GM12874 (cell line): ENCODE measurements at regions not wholly inside any gene's neighbourhood (a gene's known extent, or its start where the extent isn't known, plus 50 kb on each side); places are given as distances from the start of the nearest gene placed in this dataset.

Experiments
- TF ChIP-seq, protein P1 (sequence below): IDR thresholded peaks from 2 replicates; pipeline ENCODE4 v1.5.1; 2011; ENCODE audit warnings: low read depth, mild to moderate bottlenecking, control low read depth, low read length, moderate library complexity; ENCODE audit not compliant: insufficient read depth

DNA sequence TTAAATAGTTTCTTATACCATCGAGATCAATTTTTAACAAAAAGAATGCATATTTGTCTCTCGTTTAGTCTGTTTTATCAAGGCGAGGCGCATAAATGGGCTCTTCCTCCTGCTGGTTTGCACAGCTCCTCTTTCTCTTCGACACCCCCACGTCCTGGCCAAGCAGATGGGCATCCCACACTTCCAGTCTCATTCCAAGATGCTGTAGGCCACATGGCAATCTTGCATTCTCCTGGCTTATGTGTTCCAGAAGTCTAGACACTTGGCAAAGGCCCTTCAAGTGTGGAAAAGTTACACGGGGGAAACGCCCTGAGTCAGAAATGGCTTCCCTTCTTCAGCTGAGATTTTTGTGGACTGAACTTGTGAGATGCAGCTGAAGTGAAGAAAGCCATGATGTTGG lies 447.1 kb downstream of the QKI start:
- TF ChIP-seq, protein P1, sequence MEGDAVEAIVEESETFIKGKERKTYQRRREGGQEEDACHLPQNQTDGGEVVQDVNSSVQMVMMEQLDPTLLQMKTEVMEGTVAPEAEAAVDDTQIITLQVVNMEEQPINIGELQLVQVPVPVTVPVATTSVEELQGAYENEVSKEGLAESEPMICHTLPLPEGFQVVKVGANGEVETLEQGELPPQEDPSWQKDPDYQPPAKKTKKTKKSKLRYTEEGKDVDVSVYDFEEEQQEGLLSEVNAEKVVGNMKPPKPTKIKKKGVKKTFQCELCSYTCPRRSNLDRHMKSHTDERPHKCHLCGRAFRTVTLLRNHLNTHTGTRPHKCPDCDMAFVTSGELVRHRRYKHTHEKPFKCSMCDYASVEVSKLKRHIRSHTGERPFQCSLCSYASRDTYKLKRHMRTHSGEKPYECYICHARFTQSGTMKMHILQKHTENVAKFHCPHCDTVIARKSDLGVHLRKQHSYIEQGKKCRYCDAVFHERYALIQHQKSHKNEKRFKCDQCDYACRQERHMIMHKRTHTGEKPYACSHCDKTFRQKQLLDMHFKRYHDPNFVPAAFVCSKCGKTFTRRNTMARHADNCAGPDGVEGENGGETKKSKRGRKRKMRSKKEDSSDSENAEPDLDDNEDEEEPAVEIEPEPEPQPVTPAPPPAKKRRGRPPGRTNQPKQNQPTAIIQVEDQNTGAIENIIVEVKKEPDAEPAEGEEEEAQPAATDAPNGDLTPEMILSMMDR = no peak

DNA sequence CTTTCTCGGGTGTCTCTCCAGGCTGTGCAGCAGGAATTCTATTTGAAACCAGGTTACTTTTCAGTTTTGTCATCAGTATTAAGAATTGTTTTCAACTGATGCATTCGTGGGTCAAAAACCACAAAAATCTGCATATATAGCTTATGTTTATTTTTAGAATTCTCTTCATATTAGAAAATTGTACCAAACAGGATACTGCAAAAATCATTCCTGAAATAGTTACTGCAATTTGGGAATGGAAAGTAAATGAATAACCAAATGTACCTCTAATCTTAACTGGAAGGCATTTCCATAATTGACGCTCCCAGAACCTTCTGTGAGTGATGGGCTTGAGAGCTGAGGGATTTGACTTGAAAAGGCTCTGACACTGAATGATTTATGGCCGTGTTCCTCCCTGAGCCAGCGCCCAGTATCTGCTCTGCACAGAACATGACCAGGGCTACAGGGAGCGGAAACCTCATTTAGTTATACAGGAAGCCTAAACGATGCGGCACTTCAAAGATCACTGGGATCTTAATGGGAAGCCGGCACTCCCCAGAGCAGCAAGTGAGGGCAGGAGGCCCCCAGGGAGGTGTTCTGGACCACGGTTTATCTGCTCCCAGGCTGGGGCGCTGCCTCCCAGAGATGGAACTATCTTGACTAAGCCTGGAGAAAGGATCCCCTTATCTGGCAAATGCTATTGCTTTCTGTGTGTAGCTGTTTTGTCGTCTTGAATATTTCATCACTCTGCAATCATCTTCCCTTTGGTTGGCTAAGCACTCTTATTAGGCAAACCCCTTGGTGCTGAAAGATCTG lies 446.0 kb downstream of the QKI start:
- TF ChIP-seq, protein P1 = no peak

DNA sequence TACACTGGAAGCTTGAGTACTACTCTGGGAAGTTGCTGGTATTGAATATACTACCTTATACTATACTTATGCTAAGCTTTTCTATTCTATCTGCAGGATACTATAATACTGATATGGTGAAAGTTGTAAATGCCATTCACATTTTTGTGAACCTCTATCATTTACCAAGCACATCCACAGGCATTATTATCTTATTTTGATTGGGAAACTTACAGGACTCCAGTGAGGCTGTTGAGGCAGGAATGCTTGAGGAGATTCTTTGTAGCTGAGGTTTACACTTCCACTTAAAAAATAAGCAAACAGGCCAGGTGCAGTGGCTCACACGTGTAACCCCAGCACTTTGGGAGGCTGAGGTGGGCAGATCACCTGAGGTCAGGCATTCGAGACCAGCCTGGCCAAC lies 442.9 kb downstream of the QKI start:
- TF ChIP-seq, protein P1 = no peak

DNA sequence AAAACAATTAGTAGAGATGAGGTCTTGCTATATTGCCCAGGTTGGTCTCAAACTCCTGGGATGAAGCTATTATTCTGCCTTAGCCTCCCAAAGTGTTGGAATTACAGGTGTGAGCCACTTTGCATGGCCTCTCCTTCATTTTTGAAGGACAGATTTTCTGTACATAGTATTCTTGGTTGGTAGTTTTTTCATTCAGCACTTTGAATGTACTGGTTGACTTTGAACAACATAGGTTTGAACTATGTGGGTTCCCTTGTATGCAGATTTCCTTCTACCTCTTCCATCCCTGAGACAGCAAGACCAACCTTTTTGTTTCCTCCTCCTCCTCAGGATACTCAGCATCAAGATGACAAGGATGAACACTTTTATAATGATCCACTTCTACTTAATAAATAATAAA lies 436.4 kb downstream of the QKI start:
- TF ChIP-seq, protein P1 = no peak

DNA sequence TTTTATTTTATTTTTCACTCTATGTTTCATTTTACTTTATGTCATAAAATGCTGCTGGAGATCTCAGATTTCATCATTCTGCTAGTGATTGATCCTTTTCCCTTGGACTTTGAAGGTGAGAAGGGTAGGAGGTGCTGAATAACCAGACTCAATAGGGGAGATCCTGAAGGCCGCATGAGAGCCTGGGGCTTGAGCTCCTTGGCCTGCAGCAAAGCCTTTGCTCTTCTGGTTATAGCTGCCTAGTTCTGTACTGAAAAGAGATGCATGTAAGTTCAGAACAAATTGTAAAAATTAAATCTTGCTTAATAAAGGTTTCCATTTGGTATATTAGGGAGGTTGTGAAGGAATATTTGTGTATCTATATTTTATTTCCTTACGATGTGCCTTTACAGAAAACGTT lies 430.2 kb downstream of the QKI start:
- TF ChIP-seq, protein P1 = no peak

DNA sequence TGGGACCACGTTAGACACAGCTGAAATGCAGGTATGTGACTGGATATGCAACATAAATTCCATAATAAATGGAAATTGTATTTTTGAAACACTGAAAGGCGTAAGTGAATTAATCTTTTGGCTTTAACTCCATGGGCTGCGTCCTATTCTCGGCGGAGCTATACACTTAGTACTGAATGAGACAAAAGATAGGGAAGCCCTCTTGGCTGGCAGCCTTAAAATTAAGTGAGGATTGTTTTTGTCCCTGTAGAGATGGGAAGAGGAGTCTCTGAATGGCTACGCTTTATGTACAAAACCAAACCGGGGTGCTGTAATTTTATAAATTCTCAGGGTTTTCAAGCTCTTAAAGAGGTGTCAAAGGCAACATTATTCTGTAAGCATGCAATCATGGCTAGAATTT lies 429.8 kb downstream of the QKI start:
- TF ChIP-seq, protein P1 = no peak

DNA sequence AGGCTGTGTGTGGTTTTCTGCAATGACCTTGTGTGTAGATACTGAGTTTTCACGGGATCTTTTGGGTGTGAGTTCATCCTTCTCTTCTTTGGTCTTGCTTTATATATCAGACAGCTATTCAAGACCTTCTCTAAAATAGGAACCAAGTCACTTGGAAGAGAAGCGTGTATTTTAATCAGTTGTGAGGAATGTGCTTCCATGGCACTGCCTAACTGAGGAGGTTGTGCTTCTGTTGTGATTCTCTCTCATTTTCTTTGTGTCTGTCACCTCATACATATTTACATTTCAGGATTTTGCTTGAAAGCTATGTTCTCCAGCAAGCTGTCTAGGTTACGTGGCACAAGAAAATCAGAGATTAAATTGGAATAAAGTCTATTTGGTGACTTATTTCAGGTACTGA lies 428.7 kb downstream of the QKI start:
- TF ChIP-seq, protein P1 = no peak
